Heart left ventricle (tissue), 13 donors: ENCODE measurements at regions not wholly inside any gene's neighbourhood (a gene's known extent, or its start where the extent isn't known, plus 50 kb on each side); places are given as distances from the start of the nearest gene placed in this dataset.

Experiments used
- POLR2A ChIP-seq, 2 donors: fragments of 450-650 bp; IDR thresholded peaks; one replicate each; pipeline ENCODE4 v1.6.1; 2017; ENCODE audit warnings: antibody characterized with exemption in 2 of 2, mild to moderate bottlenecking in 2 of 2, moderate library complexity in 2 of 2
- TF ChIP-seq, protein P1 (sequence below), 12 donors: fragments of 200-600 bp; sonication (generic) in 4 of 12; IDR thresholded peaks; one replicate each; pipeline versions ENCODE4 v1.5.0 to v1.8.0; 2018 to 2022; ENCODE audit warnings: antibody characterized with exemption in 12 of 12, mild to moderate bottlenecking in 5 of 12
- donor health status: ischemic (EF 13 %, LVEDD 7.1; RV severe dilation, severe dysfunction).
- donor health status: DM: no; HTN: yes; CAD: no.
- donor health status: DM: no; HTN: no; CAD: no.
- donor health status: ischemic (EF 25% LVEDD 6.9; RV normal size, moderate dysfunction).
- donor health status: ischemic (EF 25% LVEDD 5.7; RV mildly dilated, moderate dysfunction).
- donor health status: ischemic (EF 35%, LVEDD 5.7; RV mildly dilated, moderate dysfunction).
- donor health status: nonischemic (EF 11% LVEDD 7.7; RV severe dilation, severe dysfunction).
- donor health status: DM: yes; HTN: yes; CAD: no.
- donor health status: PGD.
- donor health status: ischemic (EF 29% LVEDD 5.4; RV normal size, mild dysfunction).
- donor health status: nonischemic (EF 23%, LVEDD 6.1; RV moderate dilation, normal function).

DNA sequence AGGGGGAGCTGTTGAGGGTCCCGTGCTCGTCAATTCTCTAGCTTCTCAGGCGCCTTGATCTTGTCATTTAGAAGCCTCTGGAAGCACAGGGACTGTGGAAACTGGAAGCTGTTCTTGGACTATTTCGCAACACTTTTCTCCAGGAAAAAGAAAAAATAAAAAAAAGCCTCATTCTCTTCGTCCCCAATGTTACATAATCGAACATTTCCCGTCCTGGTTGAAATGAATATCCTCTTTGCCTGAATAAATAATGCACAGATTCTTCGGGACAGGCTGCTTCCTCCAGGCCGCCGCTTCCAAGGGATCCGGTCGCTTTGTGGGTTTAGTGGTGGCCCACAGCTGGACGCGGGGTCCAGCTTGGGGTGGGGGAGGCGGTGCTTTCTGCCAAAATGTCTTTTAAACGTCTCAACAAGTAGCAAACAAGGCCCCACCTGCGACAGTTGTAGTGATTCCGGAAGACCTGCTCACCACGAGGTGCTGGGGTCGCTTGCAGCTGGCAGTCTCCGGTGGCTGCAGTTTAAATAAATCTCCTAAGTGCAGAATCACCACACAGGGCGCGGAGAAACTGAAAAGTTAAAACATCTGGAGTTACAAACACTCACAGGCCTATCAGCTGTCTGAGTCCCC, 125.9 kb upstream of the ESR1 start:
- TF ChIP-seq, protein P1, sequence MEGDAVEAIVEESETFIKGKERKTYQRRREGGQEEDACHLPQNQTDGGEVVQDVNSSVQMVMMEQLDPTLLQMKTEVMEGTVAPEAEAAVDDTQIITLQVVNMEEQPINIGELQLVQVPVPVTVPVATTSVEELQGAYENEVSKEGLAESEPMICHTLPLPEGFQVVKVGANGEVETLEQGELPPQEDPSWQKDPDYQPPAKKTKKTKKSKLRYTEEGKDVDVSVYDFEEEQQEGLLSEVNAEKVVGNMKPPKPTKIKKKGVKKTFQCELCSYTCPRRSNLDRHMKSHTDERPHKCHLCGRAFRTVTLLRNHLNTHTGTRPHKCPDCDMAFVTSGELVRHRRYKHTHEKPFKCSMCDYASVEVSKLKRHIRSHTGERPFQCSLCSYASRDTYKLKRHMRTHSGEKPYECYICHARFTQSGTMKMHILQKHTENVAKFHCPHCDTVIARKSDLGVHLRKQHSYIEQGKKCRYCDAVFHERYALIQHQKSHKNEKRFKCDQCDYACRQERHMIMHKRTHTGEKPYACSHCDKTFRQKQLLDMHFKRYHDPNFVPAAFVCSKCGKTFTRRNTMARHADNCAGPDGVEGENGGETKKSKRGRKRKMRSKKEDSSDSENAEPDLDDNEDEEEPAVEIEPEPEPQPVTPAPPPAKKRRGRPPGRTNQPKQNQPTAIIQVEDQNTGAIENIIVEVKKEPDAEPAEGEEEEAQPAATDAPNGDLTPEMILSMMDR (IDR thresholded peaks at IDR 0.05): no peak
- TF ChIP-seq POLR2A (IDR thresholded peaks at IDR 0.05): no peak
